ENCODE measurements at regions not wholly inside any gene's neighbourhood (a gene's known extent, or its start where the extent isn't known, plus 50 kb on each side); places are given as distances from the start of the nearest gene placed in this dataset.
"Not testable (repeated sequence)": the region's sequence is repeated elsewhere in the genome, so short reads cannot be mapped to it uniquely, and the experiment has no call there.

- peaks cover 5% of the 10 kb centered on the region for H3K4me1 Mint-ChIP-seq
- H3K27ac Mint-ChIP-seq = no peak overlapping the region
- no peak for DNase-seq
- no peaks in the 10 kb centered on the region for H3K9me3 Mint-ChIP-seq
- TF ChIP-seq, protein P1, sequence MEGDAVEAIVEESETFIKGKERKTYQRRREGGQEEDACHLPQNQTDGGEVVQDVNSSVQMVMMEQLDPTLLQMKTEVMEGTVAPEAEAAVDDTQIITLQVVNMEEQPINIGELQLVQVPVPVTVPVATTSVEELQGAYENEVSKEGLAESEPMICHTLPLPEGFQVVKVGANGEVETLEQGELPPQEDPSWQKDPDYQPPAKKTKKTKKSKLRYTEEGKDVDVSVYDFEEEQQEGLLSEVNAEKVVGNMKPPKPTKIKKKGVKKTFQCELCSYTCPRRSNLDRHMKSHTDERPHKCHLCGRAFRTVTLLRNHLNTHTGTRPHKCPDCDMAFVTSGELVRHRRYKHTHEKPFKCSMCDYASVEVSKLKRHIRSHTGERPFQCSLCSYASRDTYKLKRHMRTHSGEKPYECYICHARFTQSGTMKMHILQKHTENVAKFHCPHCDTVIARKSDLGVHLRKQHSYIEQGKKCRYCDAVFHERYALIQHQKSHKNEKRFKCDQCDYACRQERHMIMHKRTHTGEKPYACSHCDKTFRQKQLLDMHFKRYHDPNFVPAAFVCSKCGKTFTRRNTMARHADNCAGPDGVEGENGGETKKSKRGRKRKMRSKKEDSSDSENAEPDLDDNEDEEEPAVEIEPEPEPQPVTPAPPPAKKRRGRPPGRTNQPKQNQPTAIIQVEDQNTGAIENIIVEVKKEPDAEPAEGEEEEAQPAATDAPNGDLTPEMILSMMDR (IDR thresholded peaks at IDR 0.05) = no peak
- H3K27me3 Mint-ChIP-seq (ENCODE audit: low read depth, poor library complexity) = no peaks in the 10 kb centered on the region
- H3K4me3 Mint-ChIP-seq = no peak overlapping the region
- H3K36me3 Mint-ChIP-seq (ENCODE audit: low read depth) = no peaks in the 10 kb centered on the region
These were observed 108.7 kb downstream of the SUCLA2 start for GRCh38 chr13:47892374-47892773.

DNA sequence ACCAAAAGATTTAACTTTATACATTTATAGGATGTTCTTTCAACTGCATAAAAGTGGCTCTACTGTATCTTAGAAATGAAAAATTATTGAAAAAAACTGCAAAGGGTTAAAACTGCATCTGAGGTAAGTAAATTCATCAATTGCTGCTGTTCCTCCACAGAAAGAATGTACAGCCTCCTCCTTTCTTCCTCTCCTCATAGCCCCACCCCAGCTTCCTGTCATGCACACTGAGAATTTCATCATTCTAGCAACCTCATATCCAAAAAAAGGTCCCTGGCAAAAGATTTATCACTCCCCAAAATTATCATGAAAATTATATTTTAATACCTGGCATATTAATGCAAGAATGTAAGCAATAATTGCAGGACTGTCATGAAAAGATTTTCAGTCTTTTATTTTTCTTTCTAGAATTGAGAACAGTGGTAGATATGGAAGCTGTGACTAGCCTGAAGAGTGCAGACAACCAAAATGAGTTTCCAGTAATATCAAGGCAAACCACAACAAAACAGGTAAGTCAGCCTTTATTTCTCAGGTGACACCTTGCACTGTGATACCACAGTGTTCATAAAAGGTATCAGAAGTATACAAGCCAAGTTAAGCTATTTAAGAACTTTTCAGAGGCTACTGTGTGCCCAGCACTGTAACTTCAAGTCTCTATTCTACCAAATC, 110.8 kb downstream of the SUCLA2 start:
- TF ChIP-seq, protein P1 (IDR thresholded peaks at IDR 0.05) = no peak
- no peaks in the 10 kb centered on the region for H3K9me3 Mint-ChIP-seq
- no peaks in the 10 kb centered on the region for H3K36me3 Mint-ChIP-seq (ENCODE audit: low read depth)
- H3K27me3 Mint-ChIP-seq (ENCODE audit: low read depth, poor library complexity) = no peaks in the 10 kb centered on the region
- H3K27ac Mint-ChIP-seq = no peak overlapping the region
- no peak overlapping the region for H3K4me3 Mint-ChIP-seq
- no peak for DNase-seq
- H3K4me1 Mint-ChIP-seq = peaks cover 24% of the 10 kb centered on the region

GRCh38 chr13:47886314-47886713, 114.8 kb downstream of the SUCLA2 start:
- Mint-ChIP-seq H3K36me3 (ENCODE audit: low read depth) (no peaks in the 10 kb centered on the region), H3K4me3 (no peak overlapping the region), H3K4me1 (peaks cover 36% of the 10 kb centered on the region), H3K27ac (peak overlapping the region; percentile 71), H3K9me3 (no peaks in the 10 kb centered on the region), H3K27me3 (ENCODE audit: low read depth, poor library complexity) (no peaks in the 10 kb centered on the region)
- DNase-seq = no peak
- TF ChIP-seq, protein P1 (IDR thresholded peaks at IDR 0.05) = no peak

- H3K27ac Mint-ChIP-seq = no peak overlapping the region
- no peak for DNase-seq
- no peak overlapping the region for H3K4me3 Mint-ChIP-seq
- TF ChIP-seq, protein P1 (IDR thresholded peaks at IDR 0.05) = no peak
- H3K36me3 Mint-ChIP-seq (ENCODE audit: low read depth) = peaks cover 7% of the 10 kb centered on the region
- peaks cover 30% of the 10 kb centered on the region for H3K9me3 Mint-ChIP-seq
- H3K27me3 Mint-ChIP-seq (ENCODE audit: low read depth, poor library complexity) = peaks cover 4% of the 10 kb centered on the region
- no peaks in the 10 kb centered on the region for H3K4me1 Mint-ChIP-seq
These were observed 125.9 kb downstream of the SUCLA2 start for GRCh38 chr13:47875201-47875600.

- H3K36me3 Mint-ChIP-seq (ENCODE audit: low read depth); H3K4me3 Mint-ChIP-seq; H3K27me3 Mint-ChIP-seq (ENCODE audit: low read depth, poor library complexity); H3K4me1 Mint-ChIP-seq; DNase-seq: not testable (repeated sequence)
- Mint-ChIP-seq H3K9me3 (peaks cover 30% of the 10 kb centered on the region), H3K27ac (peak overlapping the region; percentile 34)
These were observed 127.1 kb downstream of the SUCLA2 start for GRCh38 chr13:47873987-47874386.

- not testable (repeated sequence) for H3K36me3 Mint-ChIP-seq (ENCODE audit: low read depth); H3K27me3 Mint-ChIP-seq (ENCODE audit: low read depth, poor library complexity); DNase-seq; H3K4me3 Mint-ChIP-seq; H3K27ac Mint-ChIP-seq; H3K4me1 Mint-ChIP-seq
- H3K9me3 Mint-ChIP-seq = peaks cover 30% of the 10 kb centered on the region
These were observed 127.8 kb downstream of the SUCLA2 start for GRCh38 chr13:47873319-47873718.

- Mint-ChIP-seq H3K4me1 (no peaks in the 10 kb centered on the region), H3K9me3 (peaks cover 23% of the 10 kb centered on the region), H3K36me3 (ENCODE audit: low read depth) (peaks cover 7% of the 10 kb centered on the region), H3K27ac (no peak overlapping the region), H3K27me3 (ENCODE audit: low read depth, poor library complexity) (peaks cover 4% of the 10 kb centered on the region), H3K4me3 (no peak overlapping the region)
- TF ChIP-seq, protein P1 (IDR thresholded peaks at IDR 0.05) = no peak
- no peak for DNase-seq
These were observed 131.3 kb downstream of the SUCLA2 start for GRCh38 chr13:47869776-47870175.

Measured in nephron progenitor cell (in vitro differentiated cells).